ENCODE measurements at regions not wholly inside any gene's neighbourhood (a gene's known extent, or its start where the extent isn't known, plus 50 kb on each side); places are given as distances from the start of the nearest gene placed in this dataset.

DNA sequence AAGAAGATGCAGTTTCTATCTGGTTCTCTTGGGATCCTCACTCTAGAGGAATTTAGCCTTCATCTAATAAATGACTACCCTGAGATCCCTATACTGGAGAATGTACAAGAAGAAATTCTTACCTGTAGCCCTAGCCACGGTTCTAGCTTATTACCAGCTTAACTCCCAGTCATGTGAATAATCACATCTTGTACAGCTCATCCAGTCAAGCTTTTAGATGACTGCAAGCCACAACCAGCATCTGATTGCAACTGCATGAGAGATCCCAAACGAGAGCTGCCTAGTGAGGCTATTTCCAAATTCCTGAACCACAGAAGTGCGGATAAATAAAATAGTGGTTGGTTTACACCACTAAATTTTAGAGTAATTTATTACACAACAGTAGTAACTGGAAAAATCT is 196.0 kb upstream of the CPHXL start:
- TF ChIP-seq, protein P1, sequence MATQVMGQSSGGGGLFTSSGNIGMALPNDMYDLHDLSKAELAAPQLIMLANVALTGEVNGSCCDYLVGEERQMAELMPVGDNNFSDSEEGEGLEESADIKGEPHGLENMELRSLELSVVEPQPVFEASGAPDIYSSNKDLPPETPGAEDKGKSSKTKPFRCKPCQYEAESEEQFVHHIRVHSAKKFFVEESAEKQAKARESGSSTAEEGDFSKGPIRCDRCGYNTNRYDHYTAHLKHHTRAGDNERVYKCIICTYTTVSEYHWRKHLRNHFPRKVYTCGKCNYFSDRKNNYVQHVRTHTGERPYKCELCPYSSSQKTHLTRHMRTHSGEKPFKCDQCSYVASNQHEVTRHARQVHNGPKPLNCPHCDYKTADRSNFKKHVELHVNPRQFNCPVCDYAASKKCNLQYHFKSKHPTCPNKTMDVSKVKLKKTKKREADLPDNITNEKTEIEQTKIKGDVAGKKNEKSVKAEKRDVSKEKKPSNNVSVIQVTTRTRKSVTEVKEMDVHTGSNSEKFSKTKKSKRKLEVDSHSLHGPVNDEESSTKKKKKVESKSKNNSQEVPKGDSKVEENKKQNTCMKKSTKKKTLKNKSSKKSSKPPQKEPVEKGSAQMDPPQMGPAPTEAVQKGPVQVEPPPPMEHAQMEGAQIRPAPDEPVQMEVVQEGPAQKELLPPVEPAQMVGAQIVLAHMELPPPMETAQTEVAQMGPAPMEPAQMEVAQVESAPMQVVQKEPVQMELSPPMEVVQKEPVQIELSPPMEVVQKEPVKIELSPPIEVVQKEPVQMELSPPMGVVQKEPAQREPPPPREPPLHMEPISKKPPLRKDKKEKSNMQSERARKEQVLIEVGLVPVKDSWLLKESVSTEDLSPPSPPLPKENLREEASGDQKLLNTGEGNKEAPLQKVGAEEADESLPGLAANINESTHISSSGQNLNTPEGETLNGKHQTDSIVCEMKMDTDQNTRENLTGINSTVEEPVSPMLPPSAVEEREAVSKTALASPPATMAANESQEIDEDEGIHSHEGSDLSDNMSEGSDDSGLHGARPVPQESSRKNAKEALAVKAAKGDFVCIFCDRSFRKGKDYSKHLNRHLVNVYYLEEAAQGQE (IDR thresholded peaks at IDR 0.05; ENCODE audit: insufficient read depth in 1 of 2, low read depth in 2 of 2, low read length in 2 of 2) = no peak
- no peak for TF ChIP-seq SIN3A (IDR thresholded peaks at IDR 0.05; ENCODE audit: borderline replicate concordance, insufficient read depth, low read length)
- no peak for TF ChIP-seq FOXP2 (optimal IDR thresholded peaks at IDR 0.05; ENCODE audit: borderline replicate concordance, extremely low read depth, extremely low read length, insufficient read depth)
- no peak for TF ChIP-seq POLR2AphosphoS5 (IDR thresholded peaks at IDR 0.05; ENCODE audit: low read depth, low read length)
- no peak for TF ChIP-seq TAF1 (IDR thresholded peaks at IDR 0.05; ENCODE audit: borderline replicate concordance, insufficient read depth, low read length)

DNA sequence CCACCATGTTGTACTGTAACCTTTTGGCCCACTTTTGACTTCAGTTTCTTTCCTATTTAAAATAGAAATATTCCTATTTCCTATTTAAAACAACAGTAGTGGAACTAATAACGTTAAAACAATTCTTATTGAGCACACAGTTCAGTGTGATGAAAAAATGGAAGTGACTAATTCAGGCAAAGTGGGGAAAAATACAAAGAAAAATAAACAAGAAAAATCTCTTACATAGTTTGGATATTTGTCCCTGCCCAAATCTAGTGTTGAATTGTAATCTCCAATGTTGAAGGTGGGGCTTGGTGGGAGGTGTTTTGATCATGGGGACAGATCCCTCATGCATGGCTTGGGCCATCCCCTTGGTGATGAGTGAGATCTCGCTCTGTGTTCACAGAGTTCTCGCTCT is 198.1 kb upstream of the CPHXL start:
- no peak for TF ChIP-seq TAF1 (IDR thresholded peaks at IDR 0.05; ENCODE audit: borderline replicate concordance, insufficient read depth, low read length)
- no peak for TF ChIP-seq FOXP2 (optimal IDR thresholded peaks at IDR 0.05; ENCODE audit: borderline replicate concordance, extremely low read depth, extremely low read length, insufficient read depth)
- TF ChIP-seq POLR2AphosphoS5 (IDR thresholded peaks at IDR 0.05; ENCODE audit: low read depth, low read length) = no peak
- TF ChIP-seq, protein P1 (IDR thresholded peaks at IDR 0.05; ENCODE audit: insufficient read depth in 1 of 2, low read depth in 2 of 2, low read length in 2 of 2) = no peak
- TF ChIP-seq SIN3A (IDR thresholded peaks at IDR 0.05; ENCODE audit: borderline replicate concordance, insufficient read depth, low read length) = no peak

DNA sequence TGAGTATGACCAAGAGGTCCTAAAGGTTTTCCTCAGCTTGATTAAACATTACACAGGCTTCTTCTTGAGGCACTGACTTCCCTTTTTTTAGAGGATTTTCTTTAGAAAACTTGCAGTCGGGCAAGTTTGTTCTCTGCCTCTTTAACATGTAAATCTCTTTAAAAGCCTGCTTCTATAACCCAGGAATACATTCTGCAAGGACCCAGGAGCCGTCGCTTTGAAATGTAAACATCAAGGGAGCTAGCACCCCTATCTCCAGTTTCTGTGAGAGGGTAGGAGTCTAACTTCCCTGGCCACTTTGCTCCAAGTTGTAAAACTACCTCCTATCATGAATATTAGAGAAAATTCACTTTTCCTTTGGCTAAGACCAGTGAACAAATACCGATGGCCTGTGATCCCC is 201.5 kb upstream of the CPHXL start:
- TF ChIP-seq, protein P1 (IDR thresholded peaks at IDR 0.05; ENCODE audit: insufficient read depth in 1 of 2, low read depth in 2 of 2, low read length in 2 of 2) = no peak
- no peak for TF ChIP-seq TAF1 (IDR thresholded peaks at IDR 0.05; ENCODE audit: borderline replicate concordance, insufficient read depth, low read length)
- TF ChIP-seq SIN3A (IDR thresholded peaks at IDR 0.05; ENCODE audit: borderline replicate concordance, insufficient read depth, low read length) = no peak
- no peak for TF ChIP-seq FOXP2 (optimal IDR thresholded peaks at IDR 0.05; ENCODE audit: borderline replicate concordance, extremely low read depth, extremely low read length, insufficient read depth)
- TF ChIP-seq POLR2AphosphoS5 (IDR thresholded peaks at IDR 0.05; ENCODE audit: low read depth, low read length) = no peak

DNA sequence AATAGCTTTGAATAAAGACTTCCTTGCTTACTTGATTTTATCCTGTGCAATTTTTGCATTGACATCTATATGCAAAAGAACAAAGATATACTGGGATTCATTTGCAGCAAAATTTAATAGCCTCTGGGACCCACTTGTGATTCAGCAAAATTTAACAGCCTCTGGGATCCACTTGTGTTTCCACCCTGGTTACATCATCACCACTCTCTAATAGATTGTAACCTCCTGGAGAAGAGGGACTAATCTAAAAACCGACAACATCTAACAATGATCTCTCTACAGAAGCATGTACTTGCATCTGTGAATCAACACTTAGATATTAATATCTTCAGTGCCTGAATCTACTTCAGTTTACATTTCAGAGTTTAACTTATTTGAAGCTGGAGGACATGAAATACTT is 202.0 kb upstream of the CPHXL start:
- TF ChIP-seq SIN3A (IDR thresholded peaks at IDR 0.05; ENCODE audit: borderline replicate concordance, insufficient read depth, low read length) (no peak), TAF1 (IDR thresholded peaks at IDR 0.05; ENCODE audit: borderline replicate concordance, insufficient read depth, low read length) (no peak), POLR2AphosphoS5 (IDR thresholded peaks at IDR 0.05; ENCODE audit: low read depth, low read length) (no peak), FOXP2 (optimal IDR thresholded peaks at IDR 0.05; ENCODE audit: borderline replicate concordance, extremely low read depth, extremely low read length, insufficient read depth) (no peak)
- TF ChIP-seq, protein P1 (IDR thresholded peaks at IDR 0.05; ENCODE audit: insufficient read depth in 1 of 2, low read depth in 2 of 2, low read length in 2 of 2) = no peak

DNA sequence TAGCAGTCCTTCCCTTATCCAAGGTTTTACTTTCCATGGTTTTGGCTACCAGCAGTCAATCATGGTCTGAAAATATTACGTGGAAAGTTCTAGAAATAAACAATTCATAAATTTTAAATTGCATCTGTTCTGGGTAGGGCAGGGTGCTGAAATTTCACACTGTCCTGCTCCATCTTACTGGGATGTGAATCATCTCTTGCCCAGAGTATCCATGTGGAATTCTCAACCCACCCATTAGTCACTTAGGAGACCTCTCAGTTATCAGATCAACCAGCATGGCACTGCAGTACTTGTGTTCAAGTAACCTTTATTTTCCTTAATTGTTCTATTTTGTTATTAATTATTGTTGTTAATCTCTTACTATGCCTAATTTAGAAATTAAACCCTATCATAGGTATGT is 202.8 kb upstream of the CPHXL start:
- TF ChIP-seq SIN3A (IDR thresholded peaks at IDR 0.05; ENCODE audit: borderline replicate concordance, insufficient read depth, low read length) (no peak), TAF1 (IDR thresholded peaks at IDR 0.05; ENCODE audit: borderline replicate concordance, insufficient read depth, low read length) (no peak), POLR2AphosphoS5 (IDR thresholded peaks at IDR 0.05; ENCODE audit: low read depth, low read length) (no peak), FOXP2 (optimal IDR thresholded peaks at IDR 0.05; ENCODE audit: borderline replicate concordance, extremely low read depth, extremely low read length, insufficient read depth) (no peak)
- TF ChIP-seq, protein P1 (IDR thresholded peaks at IDR 0.05; ENCODE audit: insufficient read depth in 1 of 2, low read depth in 2 of 2, low read length in 2 of 2) = no peak

Data from PFSK-1 (cell line).